Neural cell (in vitro differentiated cells): ENCODE measurements at regions not wholly inside any gene's neighbourhood (a gene's known extent, or its start where the extent isn't known, plus 50 kb on each side); places are given as distances from the start of the nearest gene placed in this dataset.

Experiments
- H2AFZ ChIP-seq: fragments of 200-600, 300-800 bp; sonication (generic), shearing (Covaris generic); 2 replicates; pipeline ENCODE4 v1.6.0; 2014; ENCODE audit warnings: low read depth, mild to moderate bottlenecking, antibody characterized with exemption, low read length, moderate library complexity
- H3F3A ChIP-seq: fragments of 200-600 bp; shearing (Covaris generic); 2 replicates; pipeline ENCODE4 v1.6.1; 2016; ENCODE audit warnings: mild to moderate bottlenecking, moderate library complexity, mixed read lengths, antibody characterized with exemption, low read length; ENCODE audit not compliant: insufficient read depth, poor library complexity, severe bottlenecking
- H3K27ac ChIP-seq: fragments of 200-600, 300-800 bp; sonication (generic), shearing (Covaris generic); 2 replicates; pipeline ENCODE4 v1.5.1; 2014; ENCODE audit warnings: mild to moderate bottlenecking, low read length, moderate library complexity
- H3K27me3 ChIP-seq: fragments of 300-800, 200-600 bp; sonication (generic), shearing (Covaris generic); 2 replicates; pipeline ENCODE4 v1.6.0; 2014; ENCODE audit warnings: mild to moderate bottlenecking, low read depth, low read length, moderate library complexity; ENCODE audit not compliant: insufficient read depth
- H3K36me3 ChIP-seq: fragments of 300-800, 200-600 bp; sonication (generic), shearing (Covaris generic); 2 replicates; pipeline ENCODE4 v1.5.1; 2014; ENCODE audit warnings: mild to moderate bottlenecking, antibody characterized with exemption, low read length, moderate library complexity; ENCODE audit not compliant: insufficient read depth
- H3K4me2 ChIP-seq: fragments of 300-800, 200-600 bp; sonication (generic), shearing (Covaris generic); 2 replicates; pipeline ENCODE4 v1.6.0; 2014; ENCODE audit warnings: mild to moderate bottlenecking, low read length
- H3K4me3 ChIP-seq: fragments of 300-800, 200-600 bp; sonication (generic), shearing (Covaris generic); 2 replicates; pipeline ENCODE4 v1.5.1; 2014; ENCODE audit warnings: mild to moderate bottlenecking, low read length, moderate library complexity
- H3K79me2 ChIP-seq: fragments of 200-600 bp; shearing (Covaris generic); replicated peaks from 2 replicates; pipeline ENCODE4 v1.6.0; 2014; ENCODE audit warnings: mild to moderate bottlenecking, low read length, moderate library complexity; ENCODE audit not compliant: insufficient read depth
- H3K9ac ChIP-seq: fragments of 300-800, 200-600 bp; sonication (generic), shearing (Covaris generic); 2 replicates; pipeline ENCODE4 v1.6.1; 2016; ENCODE audit warnings: mild to moderate bottlenecking, low read length, mixed read lengths
- H3K9me2 ChIP-seq: fragments of 200-600 bp; shearing (Covaris generic); 2 replicates; pipeline ENCODE4 v1.6.1; 2016; ENCODE audit warnings: mild to moderate bottlenecking, low read length, mixed read lengths; ENCODE audit not compliant: insufficient read depth
- H3K9me3 ChIP-seq: fragments of 200-600, 300-800 bp; sonication (generic), shearing (Covaris generic); 2 replicates; pipeline ENCODE4 v1.6.1; 2016; ENCODE audit warnings: mild to moderate bottlenecking, mixed run types, low read length, moderate library complexity, mixed read lengths
- H4K20me1 ChIP-seq: fragments of 200-600 bp; shearing (Covaris generic); 2 replicates; pipeline ENCODE4 v1.6.1; 2016; ENCODE audit warnings: mild to moderate bottlenecking, mixed run types; ENCODE audit not compliant: insufficient read depth
- CTCF ChIP-seq: fragments of 450-650 bp; IDR thresholded peaks from 2 replicates; pipeline ENCODE4 v1.5.1; 2014; ENCODE audit warnings: antibody characterized with exemption, mild to moderate bottlenecking, moderate library complexity; ENCODE audit not compliant: poor library complexity, severe bottlenecking
- EP300 ChIP-seq: fragments of 450-650 bp; conservative IDR thresholded peaks from 2 replicates; pipeline ENCODE4 v1.6.1; 2014; ENCODE audit warnings: antibody characterized with exemption, mild to moderate bottlenecking, moderate library complexity; ENCODE audit not compliant: poor library complexity, severe bottlenecking
- EZH2 ChIP-seq: fragments of 200-600, 300-800 bp; shearing (Covaris generic), sonication (generic); IDR thresholded peaks from 2 replicates; pipeline ENCODE4 v1.6.1; 2014; ENCODE audit warnings: antibody characterized with exemption, low read length, borderline replicate concordance, mild to moderate bottlenecking; ENCODE audit not compliant: insufficient read depth, poor library complexity, severe bottlenecking
- MXI1 ChIP-seq: fragments of 450-650 bp; conservative IDR thresholded peaks from 2 replicates; pipeline ENCODE4 v1.6.1; 2014; ENCODE audit warnings: antibody characterized with exemption, mild to moderate bottlenecking; ENCODE audit not compliant: poor library complexity, severe bottlenecking
- POLR2AphosphoS5 ChIP-seq: IDR thresholded peaks from 2 replicates; pipeline ENCODE4 v1.6.1; 2012
- RAD21 ChIP-seq: fragments of 450-650 bp; conservative IDR thresholded peaks from 2 replicates; pipeline ENCODE4 v1.6.1; 2014; ENCODE audit warnings: antibody characterized with exemption, mild to moderate bottlenecking, moderate library complexity
- REST ChIP-seq: IDR thresholded peaks from 2 replicates; pipeline ENCODE4 v1.6.1; 2012; ENCODE audit warnings: borderline replicate concordance
- SMC3 ChIP-seq: fragments of 450-650 bp; conservative IDR thresholded peaks from 2 replicates; pipeline ENCODE4 v1.6.1; 2014; ENCODE audit warnings: antibody characterized with exemption, mild to moderate bottlenecking, moderate library complexity; ENCODE audit not compliant: poor library complexity
- TAF1 ChIP-seq: IDR thresholded peaks from 2 replicates; pipeline ENCODE4 v1.6.1; 2012; ENCODE audit warnings: low read depth

- no peak overlapping the region for H3K4me3 ChIP-seq
- no peak overlapping the region for H3K9ac ChIP-seq
- no peak overlapping the region for H3K4me2 ChIP-seq
- no peak overlapping the region for H2AFZ ChIP-seq
- no peaks in the 10 kb centered on the region for H3K79me2 ChIP-seq
- no peaks in the 10 kb centered on the region for H3F3A ChIP-seq
- no peaks in the 10 kb centered on the region for H4K20me1 ChIP-seq
- H3K36me3 ChIP-seq: no peaks in the 10 kb centered on the region
- no peak for TF ChIP-seq MXI1
- no peak for TF ChIP-seq TAF1
- TF ChIP-seq RAD21: no peak
- TF ChIP-seq SMC3: no peak
- no peak for TF ChIP-seq REST
- no peak for TF ChIP-seq EP300
- TF ChIP-seq POLR2AphosphoS5: no peak
- H3K9me2 ChIP-seq: no peaks in the 10 kb centered on the region
- H3K27me3 ChIP-seq: no peaks in the 10 kb centered on the region
- no peaks in the 10 kb centered on the region for H3K9me3 ChIP-seq
- no peak overlapping the region for H3K27ac ChIP-seq
Observed at GRCh38 chr12:65609359-65609771, 214.9 kb upstream of the HMGA2 start.

GRCh38 chr12:65611396-65611795 lies 212.9 kb upstream of the HMGA2 start:
- no peak overlapping the region for H3K4me2 ChIP-seq

More at GRCh38 chr12:65611396-65611795, 212.9 kb upstream of the HMGA2 start:
- no peaks in the 10 kb centered on the region for H3K9me3 ChIP-seq
- H3F3A ChIP-seq: no peaks in the 10 kb centered on the region
- H3K9me2 ChIP-seq: no peaks in the 10 kb centered on the region
- H3K27me3 ChIP-seq: no peaks in the 10 kb centered on the region
- no peak overlapping the region for H3K4me3 ChIP-seq
- TF ChIP-seq SMC3: no peak
- TF ChIP-seq RAD21: no peak
- no peak for TF ChIP-seq REST
- no peak for TF ChIP-seq POLR2AphosphoS5
- TF ChIP-seq TAF1: no peak
- TF ChIP-seq MXI1: no peak
- no peak for TF ChIP-seq EZH2
- TF ChIP-seq CTCF: no peak
- no peak for TF ChIP-seq EP300
- no peaks in the 10 kb centered on the region for H3K36me3 ChIP-seq
- H2AFZ ChIP-seq: no peak overlapping the region
- no peak overlapping the region for H3K27ac ChIP-seq
- no peaks in the 10 kb centered on the region for H3K79me2 ChIP-seq
- H4K20me1 ChIP-seq: no peaks in the 10 kb centered on the region
- H3K9ac ChIP-seq: no peak overlapping the region
